ENCODE measurements at regions not wholly inside any gene's neighbourhood (a gene's known extent, or its start where the extent isn't known, plus 50 kb on each side); places are given as distances from the start of the nearest gene placed in this dataset.

GRCh38 chr12:128052777-128053176 is 214.2 kb upstream of the TMEM132C start:
- no peak for DNase-seq

GRCh38 chr12:128055567-128055966 is 211.4 kb upstream of the TMEM132C start:
- no peak for DNase-seq

GRCh38 chr12:128056136-128056801 is 210.7 kb upstream of the TMEM132C start:
- DNase-seq: no peak

GRCh38 chr12:128057586-128057985 is 209.4 kb upstream of the TMEM132C start:
- DNase-seq: no peak

GRCh38 chr12:128059621-128060370 is 207.2 kb upstream of the TMEM132C start:
- DNase-seq: no peak

- no peak for DNase-seq
Observed at GRCh38 chr12:128068211-128068610, 198.8 kb upstream of the TMEM132C start.

- no peak for DNase-seq
Observed at GRCh38 chr12:128069359-128069997, 197.5 kb upstream of the TMEM132C start.

- no peak for DNase-seq
Observed at GRCh38 chr12:128073937-128074336, 193.0 kb upstream of the TMEM132C start.

GRCh38 chr12:128075332-128075731 is 191.6 kb upstream of the TMEM132C start:
- no peak for DNase-seq

- no peak for DNase-seq
Observed at GRCh38 chr12:128076188-128076587, 190.8 kb upstream of the TMEM132C start.

- no peak for DNase-seq
Observed at GRCh38 chr12:128077211-128077916, 189.6 kb upstream of the TMEM132C start.

- no peak for DNase-seq
Observed at GRCh38 chr12:128077917-128078298, 189.1 kb upstream of the TMEM132C start.

GRCh38 chr12:128078301-128078971 is 188.5 kb upstream of the TMEM132C start:
- no peak for DNase-seq

- no peak for DNase-seq
Observed at GRCh38 chr12:128079446-128079845, 187.5 kb upstream of the TMEM132C start.

GRCh38 chr12:128083132-128083729 is 183.7 kb upstream of the TMEM132C start:
- no peak for DNase-seq

GRCh38 chr12:128088926-128089325 is 178.0 kb upstream of the TMEM132C start:
- DNase-seq: no peak

- no peak for DNase-seq
Observed at GRCh38 chr12:128089961-128090360, 177.0 kb upstream of the TMEM132C start.

GRCh38 chr12:128091101-128091720 is 175.8 kb upstream of the TMEM132C start:
- DNase-seq: no peak

GRCh38 chr12:128091951-128092382 is 175.0 kb upstream of the TMEM132C start:
- no peak for DNase-seq

GRCh38 chr12:128098730-128099129 is 168.2 kb upstream of the TMEM132C start:
- no peak for DNase-seq

GRCh38 chr12:128103152-128103551 is 163.8 kb upstream of the TMEM132C start:
- no peak for DNase-seq

GRCh38 chr12:128109236-128109635 is 157.7 kb upstream of the TMEM132C start:
- no peak for DNase-seq

Measured in GF-D8 (cell line).